SJCRH30 (cell line): ENCODE measurements at regions not wholly inside any gene's neighbourhood (a gene's known extent, or its start where the extent isn't known, plus 50 kb on each side); places are given as distances from the start of the nearest gene placed in this dataset.
A peak's percentile ranks its signal among the peaks of the same experiment; 100 is the strongest.

ENCODE experiments used
- DNase-seq, 2 experiments: peaks; one replicate each; pipeline ENCODE4 v3.0.0-alpha.2; 2015 to 2020
- H3K27ac ChIP-seq: fragments of 250-450 bp; sonication (Bioruptor Pico); 2 replicates; pipeline ENCODE4 v1.5.1; 2020; ENCODE audit warnings: mild to moderate bottlenecking, moderate library complexity
- H3K27me3 ChIP-seq: fragments of 250-450 bp; sonication (Bioruptor Pico); 2 replicates; pipeline ENCODE4 v1.5.1; 2020; ENCODE audit warnings: mild to moderate bottlenecking, moderate library complexity
- H3K36me3 ChIP-seq: fragments of 250-450 bp; sonication (Bioruptor Pico); 2 replicates; pipeline ENCODE4 v1.5.1; 2020; ENCODE audit warnings: mild to moderate bottlenecking, moderate library complexity
- H3K4me1 ChIP-seq: fragments of 250-450 bp; sonication (Bioruptor Pico); 2 replicates; pipeline ENCODE4 v1.5.1; 2020; ENCODE audit warnings: mild to moderate bottlenecking, moderate library complexity
- H3K4me3 ChIP-seq: fragments of 250-450 bp; sonication (Bioruptor Pico); 2 replicates; pipeline ENCODE4 v1.5.1; 2020; ENCODE audit warnings: mild to moderate bottlenecking, moderate library complexity
- H3K9me3 ChIP-seq: fragments of 250-450 bp; sonication (Bioruptor Pico); replicated peaks from 2 replicates; pipeline ENCODE4 v1.5.1; 2020; ENCODE audit warnings: mild to moderate bottlenecking, moderate library complexity

DNA sequence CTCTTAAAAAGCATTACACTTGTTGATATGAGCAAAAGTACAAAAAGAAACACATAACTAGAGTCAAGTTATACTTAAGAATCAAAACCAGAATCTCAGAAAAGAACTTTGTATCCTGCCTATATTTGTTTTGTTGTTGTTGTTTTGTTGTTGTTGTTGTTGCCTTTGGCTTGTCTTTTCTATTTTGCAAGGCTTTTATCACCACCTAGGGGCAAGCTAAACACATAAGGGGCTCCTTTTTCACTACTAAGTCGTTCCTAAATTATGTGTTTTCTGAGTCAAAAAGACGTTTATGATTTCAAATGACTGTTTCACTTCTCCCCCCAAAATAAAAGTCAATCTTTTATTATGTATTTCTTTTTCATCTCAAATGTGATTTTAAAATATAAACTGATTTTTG is 250.2 kb downstream of the RBM26 start:
- no peaks in the 10 kb centered on the region for H3K9me3 ChIP-seq
- H3K27ac ChIP-seq: no peak overlapping the region

DNA sequence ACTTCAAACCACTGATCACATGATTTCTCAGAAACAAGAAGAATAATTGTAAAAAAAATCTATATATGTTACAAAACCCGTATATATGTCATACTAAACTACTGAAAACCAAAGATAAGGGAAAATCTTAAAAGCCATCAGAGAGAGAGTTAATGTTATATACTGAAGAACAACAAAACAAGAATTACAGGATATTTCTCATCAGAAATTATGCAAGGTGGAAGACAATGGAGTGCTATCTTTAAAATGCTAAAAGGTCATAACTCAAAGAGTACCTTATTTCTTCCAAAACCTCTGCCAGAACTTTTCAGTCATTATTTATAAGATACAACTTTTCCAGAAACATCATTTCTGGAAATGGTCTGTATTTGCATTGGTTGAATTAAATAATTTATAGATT is 256.8 kb downstream of the RBM26 start:
- DNase-seq: no peak
- Histone ChIP-seq H3K36me3 (no peaks in the 10 kb centered on the region), H3K4me3 (no peak overlapping the region), H3K27ac (no peak overlapping the region), H3K4me1 (no peaks in the 10 kb centered on the region), H3K9me3 (no peaks in the 10 kb centered on the region), H3K27me3 (no peaks in the 10 kb centered on the region)

More for the DNA sequence above, 250.2 kb downstream of the RBM26 start:
- no peaks in the 10 kb centered on the region for H3K4me1 ChIP-seq
- no peaks in the 10 kb centered on the region for H3K27me3 ChIP-seq
- H3K36me3 ChIP-seq: no peaks in the 10 kb centered on the region
- no peak for DNase-seq
- H3K4me3 ChIP-seq: no peak overlapping the region

DNA sequence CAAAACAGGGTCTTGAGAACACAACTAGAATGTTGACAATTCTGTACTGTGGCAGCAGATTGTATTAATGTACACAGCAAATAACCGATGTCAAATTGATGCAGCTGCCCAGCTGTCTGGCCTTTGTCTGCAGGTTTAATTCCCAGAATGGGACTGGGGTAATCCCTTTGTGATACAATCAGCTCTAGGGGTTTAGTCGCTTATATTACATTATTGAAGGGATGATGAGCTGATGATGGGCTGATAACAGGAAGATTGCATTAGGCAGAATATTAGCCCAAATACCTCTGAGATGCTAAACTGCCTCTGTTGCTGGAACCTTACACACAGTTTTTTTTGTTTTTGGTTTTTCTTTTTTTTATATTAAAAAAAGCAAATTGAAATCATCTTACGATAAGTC is 265.0 kb downstream of the RBM26 start:
- Histone ChIP-seq H3K27me3 (no peaks in the 10 kb centered on the region), H3K4me3 (no peak overlapping the region), H3K27ac (no peak overlapping the region), H3K9me3 (no peaks in the 10 kb centered on the region), H3K36me3 (no peaks in the 10 kb centered on the region), H3K4me1 (peaks cover 6% of the 10 kb centered on the region; the same call in 1 of the 2 replicates)
- peak; percentile 9 to 47 for DNase-seq

DNA sequence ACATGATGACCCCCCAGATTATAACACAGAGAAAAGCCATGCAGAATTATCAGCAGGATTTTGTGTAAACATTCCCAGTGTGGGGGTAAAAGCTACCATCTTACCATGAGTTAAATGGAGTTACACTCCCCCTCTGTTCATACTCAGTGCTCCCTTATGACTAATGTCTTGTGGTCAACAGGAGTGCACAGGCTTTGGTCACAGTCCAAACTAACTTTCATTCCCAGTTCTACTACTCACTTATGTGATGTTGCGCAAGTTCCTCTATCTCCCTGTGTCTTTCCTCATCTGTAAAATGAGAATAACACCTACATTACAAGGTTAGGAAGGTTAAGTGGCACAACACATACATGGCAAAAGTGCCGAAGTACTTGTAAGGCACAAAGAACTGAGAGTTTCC is 277.9 kb downstream of the RBM26 start:
- H3K4me3 ChIP-seq: no peak overlapping the region

DNA sequence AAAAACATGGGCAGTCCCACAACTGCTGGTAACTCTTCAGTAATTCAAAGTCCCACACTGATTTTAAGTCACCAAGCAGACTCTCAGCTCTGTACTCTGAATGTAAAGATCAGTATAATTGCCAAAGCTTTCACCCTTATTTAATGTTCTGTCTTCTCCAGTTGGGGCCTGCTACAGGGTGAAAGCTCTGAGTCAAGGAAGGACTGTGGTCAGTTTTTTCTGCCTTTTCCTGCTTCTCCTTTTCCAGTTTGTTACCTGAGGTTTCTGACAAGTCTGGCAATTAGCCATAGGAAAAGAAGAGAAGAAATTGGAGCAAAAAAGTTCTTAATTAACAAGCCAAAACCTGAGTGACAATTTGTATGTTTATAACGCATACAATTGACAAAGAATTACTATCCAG is 279.3 kb downstream of the RBM26 start:
- DNase-seq: no peak
- H3K27ac ChIP-seq: no peak overlapping the region

More for the DNA sequence above, 277.9 kb downstream of the RBM26 start:
- no peaks in the 10 kb centered on the region for H3K36me3 ChIP-seq
- no peaks in the 10 kb centered on the region for H3K4me1 ChIP-seq
- DNase-seq: peak in 1 of 2 experiments; percentile 26
- H3K9me3 ChIP-seq: peaks cover 11% of the 10 kb centered on the region
- H3K27me3 ChIP-seq: no peaks in the 10 kb centered on the region
- H3K27ac ChIP-seq: no peak overlapping the region

DNA sequence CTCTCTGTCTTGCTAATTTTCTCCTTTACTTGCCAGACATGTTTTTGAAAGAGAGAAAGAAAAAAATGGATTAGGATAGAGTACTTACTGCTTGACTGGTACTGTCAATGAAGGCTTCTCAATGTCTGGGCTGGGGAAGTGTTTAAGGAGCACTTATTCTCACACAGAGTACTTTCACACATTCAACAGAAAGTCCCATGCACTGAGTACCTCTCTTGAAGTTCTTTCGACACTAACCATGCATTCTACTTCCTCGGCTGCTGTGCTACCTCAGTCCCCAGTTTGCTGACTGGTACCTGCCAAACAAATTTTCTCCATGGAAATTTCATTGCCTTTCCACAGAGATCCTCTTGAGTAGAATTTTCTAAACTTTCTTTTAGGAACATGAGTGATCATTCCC is 281.9 kb downstream of the RBM26 start:
- Histone ChIP-seq H3K9me3 (peaks cover 11% of the 10 kb centered on the region), H3K4me1 (no peaks in the 10 kb centered on the region), H3K4me3 (no peak overlapping the region), H3K27me3 (no peaks in the 10 kb centered on the region), H3K36me3 (no peaks in the 10 kb centered on the region), H3K27ac (no peak overlapping the region)
- DNase-seq: no peak

More for the DNA sequence above, 279.3 kb downstream of the RBM26 start:
- Histone ChIP-seq H3K4me1 (no peaks in the 10 kb centered on the region), H3K4me3 (no peak overlapping the region), H3K9me3 (peaks cover 11% of the 10 kb centered on the region), H3K27me3 (no peaks in the 10 kb centered on the region), H3K36me3 (no peaks in the 10 kb centered on the region)

DNA sequence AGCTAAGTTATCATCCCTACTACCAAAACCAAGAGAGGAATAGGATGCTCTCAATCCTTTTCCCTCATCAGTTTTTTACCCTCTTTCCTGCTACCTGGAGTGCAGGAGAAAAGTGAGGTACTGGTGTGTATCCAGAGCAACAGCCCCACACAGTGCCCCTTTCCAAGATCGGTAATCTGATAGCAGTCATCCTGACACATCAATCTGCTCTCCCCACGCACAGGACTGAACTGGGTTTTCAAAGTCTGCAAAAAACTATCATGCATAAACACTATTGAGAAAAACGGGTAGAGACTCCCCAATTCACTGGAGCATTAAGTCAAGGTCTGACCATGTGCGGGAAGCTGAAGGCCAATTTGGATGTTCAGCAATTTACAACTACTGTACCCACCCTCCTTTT is 284.8 kb downstream of the RBM26 start:
- DNase-seq: no peak
- Histone ChIP-seq H3K4me3 (no peak overlapping the region), H3K9me3 (peaks cover 3% of the 10 kb centered on the region; the same call in 1 of the 2 replicates), H3K27me3 (no peaks in the 10 kb centered on the region), H3K4me1 (no peaks in the 10 kb centered on the region; the same call in 1 of the 2 replicates), H3K36me3 (no peaks in the 10 kb centered on the region), H3K27ac (no peak overlapping the region)

DNA sequence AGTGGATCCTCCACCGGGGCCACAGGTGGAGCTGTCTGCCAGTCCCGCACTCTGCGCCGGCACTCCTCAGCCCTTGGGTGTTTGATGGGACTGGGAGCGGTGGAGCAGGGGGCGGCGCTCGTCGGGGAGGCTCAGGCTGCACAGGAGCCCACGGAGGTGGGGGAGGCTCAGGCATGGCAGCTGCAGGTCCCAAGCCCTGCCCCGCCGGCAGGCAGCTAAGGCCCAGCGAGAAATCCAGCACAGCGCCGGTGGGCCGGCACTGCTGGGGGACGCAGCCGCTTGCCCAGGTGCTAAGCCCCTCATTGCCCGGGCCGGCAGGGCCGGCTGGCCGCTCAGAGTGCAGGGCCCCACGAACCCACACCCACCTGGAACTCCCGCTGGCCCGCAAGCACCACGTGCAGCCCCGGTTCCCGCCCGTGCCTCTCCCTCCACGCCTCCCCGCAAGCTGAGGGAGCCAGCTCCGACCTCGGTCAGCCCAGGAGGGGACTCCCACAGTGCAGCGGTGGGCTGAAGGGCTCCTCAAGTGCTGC is 286.4 kb downstream of the RBM26 start:
- no peaks in the 10 kb centered on the region; the same call in 1 of the 2 replicates for H3K4me1 ChIP-seq
- no peak for DNase-seq
- H3K4me3 ChIP-seq: no peak overlapping the region
- no peaks in the 10 kb centered on the region for H3K27me3 ChIP-seq
- H3K27ac ChIP-seq: no peak overlapping the region
- H3K36me3 ChIP-seq: no peaks in the 10 kb centered on the region
- no peaks in the 10 kb centered on the region for H3K9me3 ChIP-seq

DNA sequence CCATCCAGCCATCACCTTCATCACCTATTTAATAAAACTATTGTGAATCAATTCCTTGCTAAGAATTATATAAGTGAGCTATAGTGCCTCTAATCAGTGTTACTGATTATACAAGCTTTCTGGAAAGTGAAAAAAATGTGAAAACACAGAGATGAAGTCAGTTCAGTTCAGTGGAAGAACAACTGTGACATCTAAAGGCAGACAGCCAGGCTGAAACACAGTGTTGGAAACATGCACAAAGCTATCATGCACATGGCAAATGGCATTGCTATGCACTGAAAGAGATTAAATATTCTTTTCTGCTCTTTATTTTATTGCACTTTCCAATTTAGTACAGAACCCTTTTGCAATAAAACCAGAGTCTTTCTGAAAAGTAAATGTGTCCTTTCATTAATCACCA is 294.0 kb downstream of the RBM26 start:
- Histone ChIP-seq H3K9me3 (no peaks in the 10 kb centered on the region), H3K36me3 (no peaks in the 10 kb centered on the region), H3K4me3 (no peak overlapping the region), H3K27ac (no peak overlapping the region), H3K4me1 (peaks cover 9% of the 10 kb centered on the region), H3K27me3 (no peaks in the 10 kb centered on the region)
- no peak for DNase-seq

DNA sequence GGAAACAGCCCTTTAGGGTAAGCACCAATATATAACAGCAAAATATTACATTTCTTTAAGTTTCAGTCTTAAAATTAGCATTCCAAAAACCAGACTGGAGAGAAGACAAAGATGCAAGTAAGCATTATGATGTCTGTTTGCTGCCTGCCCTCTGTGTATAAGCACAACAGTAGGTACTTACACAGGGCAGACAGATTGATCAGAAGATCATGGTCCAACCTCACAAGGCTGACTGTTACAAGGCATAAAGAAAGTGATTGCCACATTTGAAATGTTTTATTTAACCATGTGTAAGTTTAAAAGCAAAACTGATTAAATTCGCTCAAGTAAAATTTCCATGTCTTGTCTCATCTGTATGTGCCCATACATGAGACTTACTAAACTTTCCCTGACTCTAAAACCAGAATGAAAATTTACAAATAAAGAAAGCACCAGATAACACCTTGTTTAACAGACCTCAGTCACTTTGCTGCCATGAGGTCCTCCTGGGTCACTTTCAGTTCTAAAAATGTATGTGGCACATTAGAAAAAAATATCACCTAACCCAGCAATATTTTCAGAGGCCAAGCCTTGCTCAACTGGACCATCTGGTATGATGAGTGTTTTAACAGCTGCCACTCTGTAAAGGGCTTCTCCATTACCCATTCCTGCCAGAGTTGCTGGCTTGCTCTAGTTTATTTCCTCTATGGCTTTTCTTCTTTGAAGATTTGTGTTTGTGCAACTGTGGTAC is 297.0 kb downstream of the RBM26 start:
- H3K9me3 ChIP-seq: no peaks in the 10 kb centered on the region
- H3K27me3 ChIP-seq: no peaks in the 10 kb centered on the region
- peaks cover 9% of the 10 kb centered on the region for H3K4me1 ChIP-seq
- H3K27ac ChIP-seq: no peak overlapping the region
- no peak overlapping the region for H3K4me3 ChIP-seq
- no peaks in the 10 kb centered on the region for H3K36me3 ChIP-seq
- peak; percentile 6 to 48 for DNase-seq

DNA sequence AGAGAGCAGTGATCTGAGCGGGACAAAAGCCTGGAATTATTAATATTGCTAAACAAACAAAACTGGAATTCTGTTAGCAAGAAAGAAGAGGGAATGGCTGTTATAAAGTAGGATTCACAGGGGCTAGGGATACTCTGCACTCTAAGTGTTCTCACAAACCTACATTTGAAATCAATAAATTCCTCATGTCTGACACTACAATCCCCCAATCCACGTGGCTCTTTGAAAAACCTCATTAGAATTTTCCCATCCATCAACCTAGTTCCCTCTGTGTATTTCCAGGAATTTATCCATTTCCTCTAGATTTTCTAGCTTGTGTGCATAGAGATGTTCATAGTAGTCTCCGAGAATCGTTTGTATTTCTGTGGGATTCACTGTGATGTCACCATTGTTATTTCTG is 307.5 kb downstream of the RBM26 start:
- H3K27ac ChIP-seq: no peak overlapping the region
- H3K9me3 ChIP-seq: no peaks in the 10 kb centered on the region
- no peaks in the 10 kb centered on the region for H3K36me3 ChIP-seq

DNA sequence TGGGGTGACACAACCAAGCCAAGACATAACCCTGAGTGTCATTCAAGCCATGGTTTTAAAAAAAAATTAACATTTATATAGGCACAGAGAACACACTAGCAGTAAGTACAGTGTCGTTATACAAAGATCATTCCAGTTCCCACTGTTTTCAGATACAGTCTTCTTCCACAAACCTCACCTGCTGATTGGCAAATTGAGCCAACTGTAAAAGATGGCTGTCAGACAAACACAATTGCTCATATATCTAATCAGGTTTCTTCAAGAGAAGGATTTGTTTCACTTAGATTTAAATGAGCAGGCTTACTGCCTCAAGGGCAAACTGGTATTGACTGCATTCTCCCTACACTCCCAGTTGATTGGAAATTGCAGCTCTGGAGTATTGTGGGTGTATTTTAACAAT is 308.9 kb downstream of the RBM26 start:
- no peak for DNase-seq
- Histone ChIP-seq H3K36me3 (no peaks in the 10 kb centered on the region), H3K27ac (no peak overlapping the region), H3K4me1 (no peaks in the 10 kb centered on the region), H3K27me3 (no peaks in the 10 kb centered on the region), H3K4me3 (no peak overlapping the region), H3K9me3 (no peaks in the 10 kb centered on the region)

More for the DNA sequence above, 307.5 kb downstream of the RBM26 start:
- no peak for DNase-seq
- H3K27me3 ChIP-seq: no peaks in the 10 kb centered on the region
- H3K4me3 ChIP-seq: no peak overlapping the region
- no peaks in the 10 kb centered on the region for H3K4me1 ChIP-seq

DNA sequence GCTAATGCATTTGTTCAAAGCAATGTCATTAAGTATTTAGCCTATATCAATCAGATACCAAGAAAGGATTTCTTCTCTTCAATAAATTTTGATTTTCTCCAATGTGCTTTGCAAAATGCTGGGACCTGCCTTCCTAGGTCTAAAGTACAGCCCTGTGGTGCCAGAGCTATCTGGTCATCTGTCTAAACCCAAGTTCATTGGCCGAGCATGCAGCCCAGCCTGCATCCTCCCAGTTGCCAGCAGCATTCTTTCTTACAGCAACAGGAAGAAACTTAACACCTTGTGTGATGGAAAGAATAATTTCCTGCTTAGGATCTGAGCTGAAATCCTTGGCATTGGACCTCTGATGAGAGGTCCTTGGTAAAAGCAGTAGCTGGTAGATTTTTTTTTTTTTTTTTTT is 310.0 kb downstream of the RBM26 start:
- no peaks in the 10 kb centered on the region for H3K4me1 ChIP-seq
- no peaks in the 10 kb centered on the region for H3K27me3 ChIP-seq
- no peaks in the 10 kb centered on the region for H3K36me3 ChIP-seq
- H3K4me3 ChIP-seq: no peak overlapping the region
- no peak for DNase-seq
- H3K27ac ChIP-seq: no peak overlapping the region
- no peaks in the 10 kb centered on the region for H3K9me3 ChIP-seq

DNA sequence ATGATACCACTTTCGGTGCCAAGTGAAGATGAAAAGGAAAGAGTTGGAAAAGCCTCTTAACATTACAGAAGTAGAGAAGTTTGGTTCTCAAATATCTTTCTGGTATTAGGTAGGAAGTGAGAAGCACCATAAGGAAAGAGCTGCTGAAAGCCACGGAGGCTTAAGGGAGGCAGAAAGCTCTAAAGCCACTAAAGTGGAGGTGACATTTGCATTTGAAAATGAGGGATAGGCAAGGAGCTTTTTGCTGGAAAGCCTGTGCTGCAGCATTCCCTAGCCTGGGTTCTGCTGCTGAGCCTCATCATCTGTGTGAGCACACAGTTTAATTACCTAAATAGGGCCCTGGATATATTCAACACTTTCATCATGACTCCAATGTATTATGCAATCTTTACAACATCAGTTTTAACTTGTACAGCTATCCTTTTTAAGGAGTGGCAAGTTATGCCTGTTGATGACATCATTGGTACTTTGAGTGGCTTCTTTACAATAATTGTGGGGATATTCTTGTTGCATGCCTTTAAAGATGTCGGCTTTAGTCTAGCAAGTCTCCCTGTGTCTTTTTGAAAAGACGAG is 315.4 kb downstream of the RBM26 start:
- Histone ChIP-seq H3K27ac (no peak overlapping the region), H3K9me3 (no peaks in the 10 kb centered on the region), H3K4me1 (no peaks in the 10 kb centered on the region), H3K4me3 (no peak overlapping the region), H3K36me3 (no peaks in the 10 kb centered on the region), H3K27me3 (no peaks in the 10 kb centered on the region)
- no peak for DNase-seq

DNA sequence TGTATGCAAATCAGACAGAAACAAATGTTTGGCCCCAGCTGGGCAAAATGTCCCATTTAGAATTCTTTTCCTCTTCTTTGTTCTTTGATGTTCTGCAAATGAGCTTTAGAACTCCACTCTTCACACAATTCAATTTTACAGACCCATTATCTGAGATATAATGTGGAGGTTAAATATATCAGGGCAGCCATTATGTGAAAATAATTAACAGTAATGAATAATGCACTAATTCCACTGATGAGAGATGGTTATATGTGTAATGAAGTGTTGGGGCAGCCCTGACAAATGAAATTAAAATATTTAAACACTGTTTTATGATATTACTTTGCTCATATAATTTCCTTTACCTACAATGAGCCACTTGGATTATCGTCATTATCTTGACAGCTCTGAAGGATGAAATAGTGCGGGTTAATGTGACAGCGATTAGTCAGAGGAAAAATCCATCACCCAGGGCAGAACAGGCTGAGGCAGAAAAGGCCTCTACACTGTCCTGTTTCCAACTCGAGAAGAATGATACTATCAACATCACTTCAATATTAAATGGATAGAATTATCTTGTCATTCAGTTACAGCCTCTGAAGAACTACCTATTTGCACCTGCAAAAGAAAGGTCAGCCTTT is 321.1 kb downstream of the RBM26 start:
- no peak for DNase-seq
- Histone ChIP-seq H3K4me1 (no peaks in the 10 kb centered on the region), H3K9me3 (no peaks in the 10 kb centered on the region), H3K27ac (no peak overlapping the region), H3K4me3 (no peak overlapping the region), H3K36me3 (no peaks in the 10 kb centered on the region), H3K27me3 (no peaks in the 10 kb centered on the region)
